ENCODE measurements at regions not wholly inside any gene's neighbourhood (a gene's known extent, or its start where the extent isn't known, plus 50 kb on each side); places are given as distances from the start of the nearest gene placed in this dataset.

DNA sequence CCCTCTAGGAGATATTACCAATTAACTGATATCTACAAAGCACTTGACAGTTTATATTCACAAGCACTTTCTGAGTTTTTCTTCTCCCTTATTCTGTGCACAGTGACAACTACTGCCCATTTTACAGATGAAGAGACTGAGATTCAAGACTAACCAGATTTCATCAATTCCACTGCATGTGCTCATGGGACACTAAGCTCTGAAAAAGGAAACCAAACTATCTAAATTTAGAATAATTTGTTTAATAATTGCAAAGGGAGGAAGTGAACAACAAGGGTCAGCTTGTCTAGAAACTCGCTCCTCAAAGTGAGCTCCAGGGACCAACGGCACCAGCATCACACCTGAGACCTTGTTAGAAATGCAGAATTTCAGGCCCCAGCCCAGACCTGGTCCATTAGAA is 50.8 kb upstream of the MYLIP start:
- no peak for TF ChIP-seq NFIC (IDR thresholded peaks at IDR 0.05; ENCODE audit: borderline replicate concordance)
- no peak for TF ChIP-seq MXI1 (IDR thresholded peaks at IDR 0.05; ENCODE audit: low read depth, low read length)
- TF ChIP-seq ELF1 (IDR thresholded peaks at IDR 0.05): no peak
- no peak for DNase-seq
- POLR2A ChIA-PET: no interaction called here
- Histone ChIP-seq H3K9ac (no peak overlapping the region), H3K9me2 (no peaks in the 10 kb centered on the region), H3F3A (replicated peaks; ENCODE audit: insufficient read depth) (no peaks in the 10 kb centered on the region), H3K4me1 (ENCODE audit: control insufficient read depth in 1 of 2, insufficient read depth in 2 of 2, low read depth in 1 of 2, low read length in 1 of 2) (no peaks in the 10 kb centered on the region), H3K36me3 (replicated peaks in 1 of 2; ENCODE audit: control insufficient read depth in 1 of 2, insufficient read depth in 2 of 2, low read length in 1 of 2) (no peaks in the 10 kb centered on the region), H4K20me1 (ENCODE audit: insufficient read depth) (no peaks in the 10 kb centered on the region), H3K27ac (ENCODE audit: low read depth in 2 of 2, low read length in 1 of 2) (no peak overlapping the region), H2AFZ (ENCODE audit: low read depth) (no peak overlapping the region), H3K9me3 (no peaks in the 10 kb centered on the region), H3K4me2 (no peak overlapping the region), H3K79me2 (ENCODE audit: insufficient read depth) (no peaks in the 10 kb centered on the region), H3K4me3 (ENCODE audit: low read depth in 2 of 2, low read length in 1 of 2) (no peak overlapping the region), H3K27me3 (ENCODE audit: insufficient read depth) (no peaks in the 10 kb centered on the region; the same call in 1 of the 2 replicates)
- 46% methylated on average over 2 of the region's 2 CpGs for WGBS (ENCODE audit: low lambda C conversion rate)
- CTCF ChIA-PET: interaction anchor here (1.0 to 3.3 kb wide), 2 partner anchors 105 to 170 kb away, joined by 3 to 9 read pairs; no protein-coding TSS in a partner anchor

- WGBS (ENCODE audit: low lambda C conversion rate): 66% methylated on average over 7 of the region's 7 CpGs
- no peaks in the 10 kb centered on the region for H3F3A ChIP-seq (replicated peaks; ENCODE audit: insufficient read depth)
- no peak for TF ChIP-seq GABPA (IDR thresholded peaks at IDR 0.05; ENCODE audit: low read depth)
- TF ChIP-seq USF2 (IDR thresholded peaks at IDR 0.05; ENCODE audit: borderline replicate concordance, low read depth, low read length): no peak
- TF ChIP-seq NFIC (IDR thresholded peaks at IDR 0.05; ENCODE audit: borderline replicate concordance): no peak
- TF ChIP-seq ELF1 (IDR thresholded peaks at IDR 0.05): no peak
- TF ChIP-seq GATA2 (CRISPR knock-in tag; IDR thresholded peaks at IDR 0.05): no peak
- TF ChIP-seq TCF12 (IDR thresholded peaks at IDR 0.05): no peak
- TF ChIP-seq RXRA (IDR thresholded peaks at IDR 0.05; ENCODE audit: borderline replicate concordance, low read depth): no peak
- TF ChIP-seq RCOR1 (IDR thresholded peaks at IDR 0.05; ENCODE audit: low read length): no peak
- TF ChIP-seq, protein P1, sequence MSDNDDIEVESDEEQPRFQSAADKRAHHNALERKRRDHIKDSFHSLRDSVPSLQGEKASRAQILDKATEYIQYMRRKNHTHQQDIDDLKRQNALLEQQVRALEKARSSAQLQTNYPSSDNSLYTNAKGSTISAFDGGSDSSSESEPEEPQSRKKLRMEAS (IDR thresholded peaks at IDR 0.05; ENCODE audit: low read depth): no peak
- TF ChIP-seq, protein P2, sequence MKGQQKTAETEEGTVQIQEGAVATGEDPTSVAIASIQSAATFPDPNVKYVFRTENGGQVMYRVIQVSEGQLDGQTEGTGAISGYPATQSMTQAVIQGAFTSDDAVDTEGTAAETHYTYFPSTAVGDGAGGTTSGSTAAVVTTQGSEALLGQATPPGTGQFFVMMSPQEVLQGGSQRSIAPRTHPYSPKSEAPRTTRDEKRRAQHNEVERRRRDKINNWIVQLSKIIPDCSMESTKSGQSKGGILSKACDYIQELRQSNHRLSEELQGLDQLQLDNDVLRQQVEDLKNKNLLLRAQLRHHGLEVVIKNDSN (IDR thresholded peaks at IDR 0.05; ENCODE audit: borderline replicate concordance, low read depth): no peak
- TF ChIP-seq TAF1 (IDR thresholded peaks at IDR 0.05; ENCODE audit: borderline replicate concordance, low read depth, low read length): no peak
- TF ChIP-seq JUND (IDR thresholded peaks at IDR 0.05): no peak
- no peak for TF ChIP-seq REST (IDR thresholded peaks at IDR 0.05; ENCODE audit: low read depth, low read length)
- no peak for TF ChIP-seq PBX3 (IDR thresholded peaks at IDR 0.05)
- no peak for TF ChIP-seq SIN3A (IDR thresholded peaks at IDR 0.05; ENCODE audit: borderline replicate concordance, low read depth, low read length)
- no peak for TF ChIP-seq TEAD4 (IDR thresholded peaks at IDR 0.05; ENCODE audit: borderline replicate concordance, insufficient read depth)
- TF ChIP-seq EP300 (IDR thresholded peaks at IDR 0.05; ENCODE audit: borderline replicate concordance in 1 of 2, low read depth in 1 of 2, low read length in 1 of 2): no peak
- no peak for TF ChIP-seq RAD21 (IDR thresholded peaks at IDR 0.05; ENCODE audit: low read length)
- TF ChIP-seq CHD2 (IDR thresholded peaks at IDR 0.05; ENCODE audit: low read length, partially characterized antibody): no peak
- TF ChIP-seq, protein P3, sequence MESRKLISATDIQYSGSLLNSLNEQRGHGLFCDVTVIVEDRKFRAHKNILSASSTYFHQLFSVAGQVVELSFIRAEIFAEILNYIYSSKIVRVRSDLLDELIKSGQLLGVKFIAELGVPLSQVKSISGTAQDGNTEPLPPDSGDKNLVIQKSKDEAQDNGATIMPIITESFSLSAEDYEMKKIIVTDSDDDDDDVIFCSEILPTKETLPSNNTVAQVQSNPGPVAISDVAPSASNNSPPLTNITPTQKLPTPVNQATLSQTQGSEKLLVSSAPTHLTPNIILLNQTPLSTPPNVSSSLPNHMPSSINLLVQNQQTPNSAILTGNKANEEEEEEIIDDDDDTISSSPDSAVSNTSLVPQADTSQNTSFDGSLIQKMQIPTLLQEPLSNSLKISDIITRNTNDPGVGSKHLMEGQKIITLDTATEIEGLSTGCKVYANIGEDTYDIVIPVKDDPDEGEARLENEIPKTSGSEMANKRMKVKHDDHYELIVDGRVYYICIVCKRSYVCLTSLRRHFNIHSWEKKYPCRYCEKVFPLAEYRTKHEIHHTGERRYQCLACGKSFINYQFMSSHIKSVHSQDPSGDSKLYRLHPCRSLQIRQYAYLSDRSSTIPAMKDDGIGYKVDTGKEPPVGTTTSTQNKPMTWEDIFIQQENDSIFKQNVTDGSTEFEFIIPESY (IDR thresholded peaks at IDR 0.05; ENCODE audit: borderline replicate concordance, low read depth): no peak
- H3K36me3 ChIP-seq (replicated peaks in 1 of 2; ENCODE audit: control insufficient read depth in 1 of 2, insufficient read depth in 2 of 2, low read length in 1 of 2): no peaks in the 10 kb centered on the region
- no peaks in the 10 kb centered on the region for H3K9me3 ChIP-seq
- H3K4me1 ChIP-seq (ENCODE audit: control insufficient read depth in 1 of 2, insufficient read depth in 2 of 2, low read depth in 1 of 2, low read length in 1 of 2): no peaks in the 10 kb centered on the region
- no peak overlapping the region for H3K9ac ChIP-seq
- H3K27ac ChIP-seq (ENCODE audit: low read depth in 2 of 2, low read length in 1 of 2): no peak overlapping the region
- no peak for DNase-seq
- H2AFZ ChIP-seq (ENCODE audit: low read depth): no peak overlapping the region
- H3K4me3 ChIP-seq (ENCODE audit: low read depth in 2 of 2, low read length in 1 of 2): no peak overlapping the region
- ChIA-PET POLR2A (no interaction called here), CTCF (interaction anchor here (0.9 kb wide), 2 partner anchors 8 to 13 kb away, joined by 3 read pairs; no protein-coding TSS in a partner anchor)
- H3K4me2 ChIP-seq: no peak overlapping the region
- no peaks in the 10 kb centered on the region for H3K27me3 ChIP-seq (ENCODE audit: insufficient read depth)
- no peaks in the 10 kb centered on the region for H3K79me2 ChIP-seq (ENCODE audit: insufficient read depth)
- H4K20me1 ChIP-seq (ENCODE audit: insufficient read depth): no peaks in the 10 kb centered on the region
- no peaks in the 10 kb centered on the region for H3K9me2 ChIP-seq
These were observed 59.2 kb upstream of the MYLIP start for GRCh38 chr6:16069671-16070070.
